Sigmoid colon (tissue), 6 donors: ENCODE measurements at regions not wholly inside any gene's neighbourhood (a gene's known extent, or its start where the extent isn't known, plus 50 kb on each side); places are given as distances from the start of the nearest gene placed in this dataset.

Source experiments
- DNase-seq: peaks from one replicate; pipeline ENCODE4 v3.0.0-alpha.2; 2019
- H3K27ac ChIP-seq, 4 donors: fragments of 200-600 bp; sonication (generic); one replicate each; pipeline ENCODE4 v1.5.1; 2016 to 2019; ENCODE audit warnings: mild to moderate bottlenecking in 1 of 4
- H3K27me3 ChIP-seq, 3 donors: fragments of 200-600 bp; sonication (generic); one replicate each; pipeline ENCODE4 v1.5.1; 2019; ENCODE audit warnings: mild to moderate bottlenecking in 1 of 3
- H3K36me3 ChIP-seq, 4 donors: fragments of 200-600 bp; sonication (generic); one replicate each; pipeline ENCODE4 v1.5.1; 2016 to 2019
- H3K4me1 ChIP-seq, 4 donors: fragments of 200-600 bp; sonication (generic); one replicate each; pipeline ENCODE4 v1.5.1; 2017 to 2019
- H3K4me3 ChIP-seq, 4 donors: fragments of 200-600 bp; sonication (generic); one replicate each; pipeline ENCODE4 v1.5.1; 2017 to 2019; ENCODE audit warnings: mild to moderate bottlenecking in 2 of 4, moderate library complexity in 1 of 4
- H3K9me3 ChIP-seq, 4 donors: fragments of 200-600 bp in 3 of 4; sonication (generic) in 3 of 4; one replicate each; pipeline versions ENCODE4 v1.5.1 to v1.6.1; 2013 to 2019
- CTCF ChIP-seq, 4 experiments: fragments of 450-650 bp in 3 of 4; fragments of 200-600 bp in 1 of 4; IDR thresholded peaks; one replicate each; pipeline ENCODE4 v1.5.1; 2016 to 2019; ENCODE audit warnings: antibody characterized with exemption in 4 of 4, mild to moderate bottlenecking in 3 of 4, moderate library complexity in 2 of 4
- EP300 ChIP-seq, 4 donors: sonication (generic); formaldehyde crosslinking; IDR thresholded peaks; one replicate each; pipeline ENCODE4 v1.6.1; 2017; ENCODE audit warnings: antibody characterized with exemption in 4 of 4
- POLR2A ChIP-seq, 2 donors: fragments of 450-650 bp; IDR thresholded peaks; one replicate each; pipeline ENCODE4 v1.6.1; 2016; ENCODE audit warnings: antibody characterized with exemption in 2 of 2, mild to moderate bottlenecking in 2 of 2, moderate library complexity in 2 of 2
- POLR2AphosphoS5 ChIP-seq, 4 donors: sonication (generic); formaldehyde crosslinking; IDR thresholded peaks; one replicate each; pipeline ENCODE4 v1.6.1; 2017; ENCODE audit warnings: antibody characterized with exemption in 4 of 4
- WGBS, 2 donors: extraction: QIAGEN DNeasy Blood & Tissue Kit; methylation state at CpG; one replicate each; pipeline ENCODE4 v1.1.7; 2013; 5-methylcytosine and 5-hydroxymethylcytosine counted together
- intact Hi-C: fragments of 100-400 bp; cut with DNase I; formaldehyde crosslinking; loops from one replicate; pipeline ENCODE4 v1.15.1; 2023
- donor health status: healthy with polysubstance abuse.
- donor health status: healthy.

GRCh38 chr6:74756923-74757322 is 448.9 kb downstream of the COL12A1 start:
- WGBS, 2 donors: 81 to 87% methylated on average over 2 of the region's 2 CpGs
- intact Hi-C loops: no loop called here
- TF ChIP-seq POLR2AphosphoS5 (IDR thresholded peaks at IDR 0.05) (peak in 1 of 4 donors; percentile 32), EP300 (IDR thresholded peaks at IDR 0.05) (no peak), POLR2A (IDR thresholded peaks at IDR 0.05) (no peak)
- H3K4me3 ChIP-seq: no peak overlapping the region
- no peak for DNase-seq
- H3K27ac ChIP-seq: no peak overlapping the region
- no peaks in the 10 kb centered on the region for H3K4me1 ChIP-seq
- H3K9me3 ChIP-seq: no peaks in the 10 kb centered on the region
- H3K27me3 ChIP-seq: no peaks in the 10 kb centered on the region
- H3K36me3 ChIP-seq: no peaks in the 10 kb centered on the region

GRCh38 chr6:74755778-74756177 is 450.1 kb downstream of the COL12A1 start:
- no peak for DNase-seq
- Histone ChIP-seq H3K4me1 (peaks cover 0 to 1% (median under 1%) of the 10 kb centered on the region in 4 donors), H3K27ac (no peak overlapping the region), H3K4me3 (no peak overlapping the region), H3K36me3 (no peaks in the 10 kb centered on the region), H3K27me3 (no peaks in the 10 kb centered on the region), H3K9me3 (no peaks in the 10 kb centered on the region)
- TF ChIP-seq POLR2A (IDR thresholded peaks at IDR 0.05): no peak
- TF ChIP-seq EP300 (IDR thresholded peaks at IDR 0.05): no peak
- intact Hi-C loops: no loop called here
- 36 to 62% methylated on average over 2 of the region's 2 CpGs for WGBS, 2 donors

GRCh38 chr6:74755196-74755595 is 450.7 kb downstream of the COL12A1 start:
- Histone ChIP-seq H3K27ac (no peak overlapping the region), H3K27me3 (no peaks in the 10 kb centered on the region), H3K36me3 (no peaks in the 10 kb centered on the region), H3K4me3 (no peak overlapping the region), H3K9me3 (no peaks in the 10 kb centered on the region), H3K4me1 (peaks cover 0 to 7% (median 3%) of the 10 kb centered on the region in 4 donors)
- no peak for TF ChIP-seq EP300 (IDR thresholded peaks at IDR 0.05)
- no peak for TF ChIP-seq CTCF (IDR thresholded peaks at IDR 0.05)
- no peak for TF ChIP-seq POLR2AphosphoS5 (IDR thresholded peaks at IDR 0.05)
- intact Hi-C loops: no loop called here
- 92 to 93% methylated on average over 10 of the region's 10 CpGs for WGBS, 2 donors
- DNase-seq: no peak

GRCh38 chr6:74753883-74754600 is 451.8 kb downstream of the COL12A1 start:
- no peak for DNase-seq
- H3K36me3 ChIP-seq: no peaks in the 10 kb centered on the region
- peaks cover 0 to 18% (median 4%) of the 10 kb centered on the region in 4 donors for H3K4me1 ChIP-seq
- TF ChIP-seq POLR2AphosphoS5 (IDR thresholded peaks at IDR 0.05) (no peak), CTCF (IDR thresholded peaks at IDR 0.05) (no peak), EP300 (IDR thresholded peaks at IDR 0.05) (no peak), POLR2A (IDR thresholded peaks at IDR 0.05) (no peak)
- 45 to 78% methylated on average over 2 of the region's 2 CpGs for WGBS, 2 donors
- no peaks in the 10 kb centered on the region for H3K27me3 ChIP-seq
- intact Hi-C loops: no loop called here
- no peak overlapping the region for H3K4me3 ChIP-seq
- H3K9me3 ChIP-seq: no peaks in the 10 kb centered on the region
- H3K27ac ChIP-seq: no peak overlapping the region

GRCh38 chr6:74752303-74752702 is 453.6 kb downstream of the COL12A1 start:
- peaks cover 0 to 34% (median 7%) of the 10 kb centered on the region in 4 donors for H3K4me1 ChIP-seq
- no peak overlapping the region for H3K4me3 ChIP-seq
- DNase-seq: no peak
- WGBS, 2 donors: 68 to 83% methylated on average over 3 of the region's 3 CpGs
- H3K27ac ChIP-seq: no peak overlapping the region
- no peaks in the 10 kb centered on the region for H3K36me3 ChIP-seq
- TF ChIP-seq CTCF (IDR thresholded peaks at IDR 0.05) (no peak), EP300 (IDR thresholded peaks at IDR 0.05) (no peak), POLR2AphosphoS5 (IDR thresholded peaks at IDR 0.05) (no peak), POLR2A (IDR thresholded peaks at IDR 0.05) (no peak)
- H3K9me3 ChIP-seq: no peaks in the 10 kb centered on the region
- intact Hi-C loops: no loop called here
- no peaks in the 10 kb centered on the region for H3K27me3 ChIP-seq

GRCh38 chr6:74750826-74751225 is 455.0 kb downstream of the COL12A1 start:
- TF ChIP-seq CTCF (IDR thresholded peaks at IDR 0.05) (no peak), POLR2A (IDR thresholded peaks at IDR 0.05) (no peak), POLR2AphosphoS5 (IDR thresholded peaks at IDR 0.05) (no peak), EP300 (IDR thresholded peaks at IDR 0.05) (no peak)
- Histone ChIP-seq H3K9me3 (no peaks in the 10 kb centered on the region), H3K27ac (no peak overlapping the region), H3K4me1 (peaks cover 0 to 45% (median 9%) of the 10 kb centered on the region in 4 donors), H3K36me3 (no peaks in the 10 kb centered on the region), H3K4me3 (no peak overlapping the region), H3K27me3 (no peaks in the 10 kb centered on the region)
- intact Hi-C loops: no loop called here
- no peak for DNase-seq
